DOHH2 (cell line): ENCODE measurements at regions not wholly inside any gene's neighbourhood (a gene's known extent, or its start where the extent isn't known, plus 50 kb on each side); places are given as distances from the start of the nearest gene placed in this dataset.

Source experiments
- H3F3A ChIP-seq: fragments of 200-600 bp; sonication (generic), shearing (Covaris generic); 2 replicates; pipeline ENCODE4 v1.6.0; 2016; ENCODE audit warnings: antibody characterized with exemption, mild to moderate bottlenecking; ENCODE audit not compliant: control insufficient read depth, insufficient read depth
- H3K27ac ChIP-seq: fragments of 200-600 bp; sonication (generic); 2 replicates; pipeline ENCODE4 v1.5.1; 2014; ENCODE audit warnings: low read depth, mild to moderate bottlenecking, low read length, moderate library complexity
- H3K27me3 ChIP-seq: fragments of 200-600 bp; sonication (generic); 2 replicates; pipeline ENCODE4 v1.6.1; 2014; ENCODE audit warnings: mild to moderate bottlenecking, low read length, mixed read lengths; ENCODE audit not compliant: control insufficient read depth
- H3K36me3 ChIP-seq: fragments of 200-600 bp; sonication (generic); 2 replicates; pipeline ENCODE4 v1.6.1; 2014; ENCODE audit warnings: mild to moderate bottlenecking, low read length, moderate library complexity, mixed read lengths; ENCODE audit not compliant: control insufficient read depth
- H3K4me1 ChIP-seq: fragments of 200-600 bp; sonication (generic); 2 replicates; pipeline ENCODE4 v1.6.1; 2014; ENCODE audit warnings: mild to moderate bottlenecking, low read length, mixed read lengths; ENCODE audit not compliant: control insufficient read depth
- H3K4me2 ChIP-seq: fragments of 200-600 bp; sonication (generic); 2 replicates; pipeline ENCODE4 v1.6.0; 2014; ENCODE audit warnings: mild to moderate bottlenecking, low read length, moderate library complexity
- H3K4me3 ChIP-seq: fragments of 200-600 bp; sonication (generic); 2 replicates; pipeline ENCODE4 v1.5.1; 2014; ENCODE audit warnings: mild to moderate bottlenecking, low read length, mixed read lengths
- H3K79me2 ChIP-seq: fragments of 200-600 bp; sonication (generic); 2 replicates; pipeline ENCODE4 v1.6.1; 2014; ENCODE audit warnings: mild to moderate bottlenecking, low read length, mixed read lengths; ENCODE audit not compliant: control insufficient read depth
- H3K9me2 ChIP-seq: fragments of 200-600 bp; sonication (generic); replicated peaks from 2 replicates; pipeline ENCODE4 v1.6.1; 2014; ENCODE audit warnings: mild to moderate bottlenecking, low read length, mixed read lengths; ENCODE audit not compliant: control insufficient read depth
- H3K9me3 ChIP-seq: fragments of 200-600 bp; sonication (generic); 2 replicates; pipeline ENCODE4 v1.6.1; 2014; ENCODE audit warnings: antibody characterized with exemption, low read length, mixed read lengths; ENCODE audit not compliant: control insufficient read depth, insufficient read depth
- H4K20me1 ChIP-seq: fragments of 200-600 bp; sonication (generic); 2 replicates; pipeline ENCODE4 v1.6.0; 2014; ENCODE audit warnings: low read depth, mild to moderate bottlenecking, antibody characterized with exemption, low read length, moderate library complexity; ENCODE audit not compliant: control insufficient read depth, insufficient read depth
- EZH2phosphoT487 ChIP-seq: fragments of 200-600 bp; sonication (generic); IDR thresholded peaks from 2 replicates; pipeline ENCODE4 v1.6.1; 2017; ENCODE audit warnings: borderline replicate concordance, mild to moderate bottlenecking, antibody characterized with exemption, low read length, moderate library complexity, mixed read lengths
- TF ChIP-seq, protein P1 (sequence below): fragments of 200-600 bp; sonication (generic); IDR thresholded peaks from one replicate; pipeline ENCODE4 v1.5.1; 2014; ENCODE audit warnings: antibody characterized with exemption, mild to moderate bottlenecking, low read depth, low read length; ENCODE audit not compliant: poor library complexity, severe bottlenecking

DNA sequence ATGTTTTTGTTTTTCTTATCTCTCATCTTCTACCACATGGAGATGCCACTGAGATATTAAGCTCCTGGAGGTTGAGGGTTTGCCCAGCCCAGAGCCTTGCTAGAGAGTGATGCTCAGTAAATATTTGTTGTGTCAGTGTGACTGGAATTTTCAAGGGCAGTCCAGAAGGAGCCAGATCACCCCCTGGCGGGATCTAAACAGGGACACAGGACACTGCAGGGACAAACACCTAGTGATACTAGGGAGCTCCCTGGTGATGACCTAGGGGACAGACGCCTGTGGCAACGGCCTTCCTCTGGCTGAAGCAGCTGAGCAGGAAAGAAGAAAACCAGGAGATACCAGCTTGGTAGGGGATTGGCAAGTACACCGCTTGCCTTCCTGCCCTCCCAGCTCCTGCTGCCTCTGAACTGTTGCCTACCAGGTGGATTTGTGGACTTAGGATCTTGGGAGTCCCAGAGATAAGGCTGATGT lies 714.4 kb upstream of the TBX3 start:
- H3K9me3 ChIP-seq, result no peaks in the 10 kb centered on the region
- H3K4me1 ChIP-seq, result no peaks in the 10 kb centered on the region
- no peaks in the 10 kb centered on the region for H3K27me3 ChIP-seq
- H3K36me3 ChIP-seq, result no peaks in the 10 kb centered on the region
- TF ChIP-seq EZH2phosphoT487, result no peak
- TF ChIP-seq, protein P1, sequence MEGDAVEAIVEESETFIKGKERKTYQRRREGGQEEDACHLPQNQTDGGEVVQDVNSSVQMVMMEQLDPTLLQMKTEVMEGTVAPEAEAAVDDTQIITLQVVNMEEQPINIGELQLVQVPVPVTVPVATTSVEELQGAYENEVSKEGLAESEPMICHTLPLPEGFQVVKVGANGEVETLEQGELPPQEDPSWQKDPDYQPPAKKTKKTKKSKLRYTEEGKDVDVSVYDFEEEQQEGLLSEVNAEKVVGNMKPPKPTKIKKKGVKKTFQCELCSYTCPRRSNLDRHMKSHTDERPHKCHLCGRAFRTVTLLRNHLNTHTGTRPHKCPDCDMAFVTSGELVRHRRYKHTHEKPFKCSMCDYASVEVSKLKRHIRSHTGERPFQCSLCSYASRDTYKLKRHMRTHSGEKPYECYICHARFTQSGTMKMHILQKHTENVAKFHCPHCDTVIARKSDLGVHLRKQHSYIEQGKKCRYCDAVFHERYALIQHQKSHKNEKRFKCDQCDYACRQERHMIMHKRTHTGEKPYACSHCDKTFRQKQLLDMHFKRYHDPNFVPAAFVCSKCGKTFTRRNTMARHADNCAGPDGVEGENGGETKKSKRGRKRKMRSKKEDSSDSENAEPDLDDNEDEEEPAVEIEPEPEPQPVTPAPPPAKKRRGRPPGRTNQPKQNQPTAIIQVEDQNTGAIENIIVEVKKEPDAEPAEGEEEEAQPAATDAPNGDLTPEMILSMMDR, result no peak
- no peaks in the 10 kb centered on the region for H3F3A ChIP-seq
- no peak overlapping the region for H3K4me2 ChIP-seq
- no peak overlapping the region for H3K4me3 ChIP-seq
- H3K79me2 ChIP-seq, result no peaks in the 10 kb centered on the region
- H4K20me1 ChIP-seq, result no peaks in the 10 kb centered on the region
- no peak overlapping the region for H3K27ac ChIP-seq
- H3K9me2 ChIP-seq, result no peaks in the 10 kb centered on the region

DNA sequence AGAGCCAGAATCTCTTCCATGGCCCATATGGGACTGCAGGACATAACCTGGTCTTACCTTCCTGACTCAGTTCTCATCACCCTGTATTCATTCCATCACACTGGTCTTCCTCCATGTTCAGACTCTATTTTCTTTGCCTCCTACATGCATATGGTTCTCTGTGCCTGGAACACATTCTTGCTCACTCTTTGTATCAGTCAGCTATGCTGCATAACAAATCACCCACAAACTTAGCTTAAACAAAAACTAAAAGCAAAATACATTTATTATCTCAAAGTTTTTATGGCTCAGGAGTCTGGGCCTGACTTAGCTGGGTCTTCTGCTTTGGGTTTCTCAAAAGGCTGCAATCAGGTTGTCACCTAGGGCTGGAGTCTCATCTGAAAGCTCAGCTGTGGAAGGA lies 712.6 kb upstream of the TBX3 start:
- H3K36me3 ChIP-seq, result no peaks in the 10 kb centered on the region
- no peaks in the 10 kb centered on the region for H4K20me1 ChIP-seq
- no peaks in the 10 kb centered on the region for H3K9me2 ChIP-seq
- H3K4me1 ChIP-seq, result no peaks in the 10 kb centered on the region
- no peak overlapping the region for H3K4me2 ChIP-seq
- TF ChIP-seq, protein P1, result no peak
- TF ChIP-seq EZH2phosphoT487, result no peak
- no peak overlapping the region for H3K4me3 ChIP-seq
- H3F3A ChIP-seq, result no peaks in the 10 kb centered on the region
- no peaks in the 10 kb centered on the region for H3K79me2 ChIP-seq
- no peaks in the 10 kb centered on the region for H3K27me3 ChIP-seq
- H3K27ac ChIP-seq, result no peak overlapping the region
- H3K9me3 ChIP-seq, result no peaks in the 10 kb centered on the region

DNA sequence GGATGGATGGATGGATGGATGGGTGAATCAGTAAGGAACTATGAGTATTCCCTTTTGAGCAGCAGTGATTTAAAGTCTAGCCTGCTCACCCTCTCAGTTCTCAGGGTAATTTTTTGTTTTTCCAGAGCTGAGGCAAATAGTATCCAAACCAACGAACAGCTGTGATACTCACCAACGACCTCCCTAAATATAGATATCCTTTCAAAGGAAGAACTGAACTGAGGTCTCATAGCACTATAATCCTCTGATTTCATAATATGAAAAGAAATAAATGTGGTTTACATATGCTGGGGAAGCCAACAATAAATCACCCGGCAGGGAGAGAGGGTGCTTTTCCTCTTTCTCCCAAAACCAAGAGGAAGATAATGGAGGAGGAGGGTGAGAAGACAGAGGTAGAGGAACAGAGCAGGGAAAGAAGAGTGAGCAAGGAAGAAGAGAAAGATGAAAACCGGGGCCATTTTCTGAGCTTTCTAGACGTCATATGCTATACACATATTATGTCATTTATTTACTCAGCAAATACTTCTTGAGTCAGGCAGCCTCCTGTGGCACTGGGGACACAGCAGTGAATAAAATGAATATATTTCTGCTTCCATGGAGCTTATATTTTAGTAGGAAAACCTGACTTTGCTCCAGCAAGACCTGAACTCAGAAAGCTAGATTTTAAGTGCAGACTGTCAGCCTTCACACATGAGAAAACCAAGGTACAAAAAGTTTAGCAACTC lies 710.7 kb upstream of the TBX3 start:
- TF ChIP-seq, protein P1, result no peak
- no peak for TF ChIP-seq EZH2phosphoT487

More for the DNA sequence above, 710.7 kb upstream of the TBX3 start:
- no peak overlapping the region for H3K4me3 ChIP-seq
- H3K27ac ChIP-seq, result no peak overlapping the region
- no peaks in the 10 kb centered on the region for H3F3A ChIP-seq
- H3K79me2 ChIP-seq, result no peaks in the 10 kb centered on the region
- no peaks in the 10 kb centered on the region for H3K36me3 ChIP-seq
- no peaks in the 10 kb centered on the region for H3K9me3 ChIP-seq
- H3K4me1 ChIP-seq, result no peaks in the 10 kb centered on the region
- H3K4me2 ChIP-seq, result no peak overlapping the region
- no peaks in the 10 kb centered on the region for H3K27me3 ChIP-seq
- no peaks in the 10 kb centered on the region for H4K20me1 ChIP-seq
- no peaks in the 10 kb centered on the region for H3K9me2 ChIP-seq
